GM19438 (cell line): ENCODE measurements at regions not wholly inside any gene's neighbourhood (a gene's known extent, or its start where the extent isn't known, plus 50 kb on each side); places are given as distances from the start of the nearest gene placed in this dataset.

Experiments
- ATAC-seq: cut with Tn5 transposase; IDR thresholded peaks from one replicate; pipeline ENCODE4 v1.9.1; 2021; ENCODE audit warnings: low read depth; ENCODE audit not compliant: unreplicated experiment

DNA sequence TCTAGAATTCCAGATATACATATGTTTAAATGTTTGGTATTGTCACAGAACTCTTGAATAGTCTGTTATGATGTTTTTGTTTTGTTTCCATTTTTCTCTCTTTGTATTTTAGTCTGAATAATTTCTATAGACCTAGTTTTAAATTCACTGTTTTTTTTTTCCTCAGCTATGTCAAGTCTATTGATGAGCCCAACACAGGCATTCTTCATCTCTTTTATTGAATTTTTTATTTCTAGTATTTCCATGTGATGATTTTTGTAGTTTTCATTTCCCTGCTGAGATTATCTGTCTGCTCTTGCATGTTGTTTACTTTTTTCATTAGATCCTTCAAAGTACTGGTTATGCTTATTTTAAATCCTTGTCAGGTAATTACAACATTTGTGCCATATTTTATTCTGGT lies 254.7 kb downstream of the C1D start:
- no peak for ATAC-seq

DNA sequence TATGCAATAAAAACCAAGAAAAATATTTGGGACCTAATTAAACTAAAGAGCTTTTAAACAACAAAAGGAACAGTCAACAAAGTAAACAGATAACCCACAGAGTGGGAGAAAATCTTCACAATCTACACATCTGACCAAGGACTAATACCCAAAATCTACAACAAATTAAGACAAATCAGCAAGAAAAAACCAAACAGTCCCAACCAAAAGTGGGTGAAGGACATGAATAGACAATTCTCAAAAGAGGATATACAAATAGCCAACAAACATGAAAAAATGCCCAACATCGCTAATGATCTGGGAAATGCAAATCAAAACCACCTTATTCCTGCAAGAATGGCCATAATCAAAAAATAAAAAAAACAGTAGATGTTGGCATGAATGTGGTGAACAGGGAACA lies 250.1 kb downstream of the C1D start:
- no peak for ATAC-seq

GRCh38 chr2:67823726-67824125 lies 239.1 kb downstream of the C1D start:
- no peak for ATAC-seq

GRCh38 chr2:67824186-67824585 lies 238.6 kb downstream of the C1D start:
- no peak for ATAC-seq

GRCh38 chr2:67825476-67825875 lies 237.3 kb downstream of the C1D start:
- no peak for ATAC-seq

- ATAC-seq, result no peak
Measured at GRCh38 chr2:67828066-67828465, 234.7 kb downstream of the C1D start.

GRCh38 chr2:67829470-67829869 lies 233.3 kb downstream of the C1D start:
- no peak for ATAC-seq

GRCh38 chr2:67833632-67834031 lies 229.2 kb downstream of the C1D start:
- ATAC-seq, result no peak

- ATAC-seq, result no peak
Measured at GRCh38 chr2:67834482-67834881, 228.3 kb downstream of the C1D start.

- no peak for ATAC-seq
Measured at GRCh38 chr2:67835266-67835665, 227.5 kb downstream of the C1D start.

- no peak for ATAC-seq
Measured at GRCh38 chr2:67836866-67837265, 225.9 kb downstream of the C1D start.

DNA sequence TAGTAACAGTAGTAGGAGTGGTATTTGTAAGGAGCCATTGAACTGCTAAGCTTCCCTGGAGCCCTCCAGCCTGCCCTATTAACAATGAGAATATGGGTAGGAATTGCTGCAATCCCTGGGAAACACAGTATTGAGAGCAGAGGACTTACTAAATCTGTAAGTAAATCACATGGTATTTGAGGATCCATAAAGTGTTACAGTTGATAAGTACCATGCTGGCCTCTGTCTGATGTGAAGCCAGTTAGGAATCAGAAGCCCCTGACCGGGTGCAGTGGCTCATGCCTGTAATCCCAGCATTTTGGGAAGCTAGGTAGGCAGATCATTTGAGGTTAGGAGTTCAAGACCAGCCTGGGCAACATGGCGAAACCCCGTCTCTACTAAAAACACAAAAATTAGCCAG lies 224.6 kb downstream of the C1D start:
- no peak for ATAC-seq

- no peak for ATAC-seq
Measured at GRCh38 chr2:67839242-67839641, 223.6 kb downstream of the C1D start.

GRCh38 chr2:67839668-67840067 lies 223.1 kb downstream of the C1D start:
- ATAC-seq, result no peak

DNA sequence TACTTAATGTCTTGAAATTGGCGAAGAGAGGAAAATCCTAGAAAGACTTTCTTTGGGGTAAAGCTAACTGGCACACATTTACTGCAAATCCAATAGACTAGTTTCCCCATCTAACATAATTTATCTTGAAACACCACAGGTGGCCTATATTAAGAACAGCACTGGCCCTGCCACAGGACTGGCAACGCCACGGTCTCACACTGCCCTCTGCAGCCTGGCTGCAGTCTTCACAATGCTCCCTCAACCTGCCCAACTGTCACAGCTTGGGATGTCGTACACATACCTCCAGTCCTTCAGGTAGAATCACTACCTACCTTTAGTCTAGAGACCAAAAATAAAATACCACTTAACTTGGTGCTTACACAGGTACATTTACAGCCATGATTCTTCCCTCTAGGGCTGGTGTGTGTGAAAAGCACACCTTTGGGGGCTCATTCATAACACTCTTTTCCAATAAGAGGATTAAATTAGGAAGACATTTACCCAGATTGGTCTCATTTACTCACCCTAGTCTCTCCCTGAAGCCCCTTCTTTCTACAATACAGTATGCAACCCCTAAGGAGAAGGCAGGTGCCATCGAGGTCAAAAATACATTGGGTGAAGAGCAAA lies 222.2 kb downstream of the C1D start:
- ATAC-seq, result no peak

GRCh38 chr2:67841711-67842110 lies 221.1 kb downstream of the C1D start:
- no peak for ATAC-seq

- ATAC-seq, result no peak
Measured at GRCh38 chr2:67842375-67842959, 220.3 kb downstream of the C1D start.

DNA sequence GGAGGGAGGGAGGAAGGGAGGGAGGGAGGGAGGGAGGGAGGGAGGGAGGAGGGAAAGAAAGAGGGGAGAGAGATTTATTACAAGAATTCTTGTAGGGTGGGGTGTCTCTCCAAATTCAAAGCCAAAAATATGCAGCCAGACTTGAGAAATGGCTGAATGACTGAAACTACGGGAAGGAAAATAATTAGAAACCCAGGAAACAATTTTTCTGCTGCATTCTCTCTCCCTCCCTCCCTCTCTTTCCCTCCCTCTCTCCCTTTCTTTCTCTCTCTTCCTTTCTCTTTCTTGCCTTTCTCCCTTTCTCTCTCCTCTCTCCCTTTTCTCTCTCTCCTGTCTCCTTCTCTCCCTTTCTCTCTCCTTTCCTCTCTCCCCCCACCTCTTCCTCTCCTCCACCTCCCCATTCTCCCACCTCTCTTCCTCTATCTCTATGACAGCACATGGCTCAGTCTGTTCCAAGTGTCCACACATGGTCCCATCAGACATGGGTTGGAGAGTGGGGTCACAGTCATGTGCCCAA lies 218.7 kb downstream of the C1D start:
- no peak for ATAC-seq

DNA sequence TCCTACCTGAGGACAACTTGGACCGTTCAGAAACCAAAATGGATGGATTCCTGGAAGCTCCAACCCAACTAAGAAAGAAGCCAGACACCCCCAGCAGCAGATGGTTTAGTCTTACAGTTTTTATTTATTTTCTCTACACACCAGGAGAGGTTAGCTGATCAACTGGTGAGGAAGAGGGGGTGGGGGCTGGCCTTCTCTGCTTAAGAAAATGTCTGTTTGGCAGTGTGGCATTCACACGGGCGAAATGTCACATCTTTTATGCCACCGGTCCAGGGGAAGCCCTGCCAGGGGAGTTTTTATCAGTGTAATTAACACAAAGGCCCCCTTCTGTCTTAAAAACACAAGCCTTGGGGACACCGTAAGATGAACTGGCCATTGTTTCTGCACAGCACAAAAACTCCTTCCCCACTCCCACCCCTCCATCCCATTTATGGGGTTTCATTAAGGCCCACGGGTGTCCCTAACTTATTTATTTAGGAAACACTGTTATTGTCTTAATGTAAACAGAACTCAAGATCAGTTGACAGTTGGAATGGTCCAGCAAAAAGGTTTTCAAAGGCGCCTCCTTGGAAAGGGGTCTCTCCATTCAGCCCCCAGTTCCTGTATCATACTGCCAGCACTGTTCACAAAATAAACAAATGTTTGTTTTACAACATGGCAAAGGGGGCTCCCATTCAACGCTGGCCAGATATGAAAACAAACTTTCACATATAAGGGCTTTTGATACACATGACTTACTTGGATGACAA lies 217.0 kb downstream of the C1D start:
- no peak for ATAC-seq

- no peak for ATAC-seq
Measured at GRCh38 chr2:67846370-67847070, 216.3 kb downstream of the C1D start.

GRCh38 chr2:67848551-67849285 lies 214.1 kb downstream of the C1D start:
- ATAC-seq, result no peak
